ENCODE measurements at regions not wholly inside any gene's neighbourhood (a gene's known extent, or its start where the extent isn't known, plus 50 kb on each side); places are given as distances from the start of the nearest gene placed in this dataset.
"Not testable (repeated sequence)": the region's sequence is repeated elsewhere in the genome, so short reads cannot be mapped to it uniquely, and the experiment has no call there.

DNA sequence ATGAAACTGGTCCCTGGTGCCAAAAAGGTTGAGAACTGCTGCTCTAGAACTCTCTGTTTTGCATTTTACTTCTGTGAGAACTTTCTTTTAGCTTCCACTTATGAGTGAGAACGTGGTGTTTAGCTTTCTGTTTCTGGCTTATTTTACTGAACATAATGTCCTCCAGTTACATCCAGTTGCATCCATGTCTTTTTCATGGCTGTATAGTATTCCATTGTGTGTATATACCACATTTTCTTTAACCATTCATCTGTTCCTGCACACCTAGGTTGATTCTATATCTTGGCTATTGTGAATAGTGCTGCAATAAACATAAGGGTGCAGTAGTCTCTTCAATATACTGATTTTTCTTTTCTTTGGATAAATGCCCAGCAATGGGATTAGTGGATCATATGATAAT is 165.7 kb downstream of the NPR3 start:
- 39 to 46% (median 39%) methylated on average over 1 of the region's 1 CpG for WGBS, 3 donors
- TF ChIP-seq, protein P1, sequence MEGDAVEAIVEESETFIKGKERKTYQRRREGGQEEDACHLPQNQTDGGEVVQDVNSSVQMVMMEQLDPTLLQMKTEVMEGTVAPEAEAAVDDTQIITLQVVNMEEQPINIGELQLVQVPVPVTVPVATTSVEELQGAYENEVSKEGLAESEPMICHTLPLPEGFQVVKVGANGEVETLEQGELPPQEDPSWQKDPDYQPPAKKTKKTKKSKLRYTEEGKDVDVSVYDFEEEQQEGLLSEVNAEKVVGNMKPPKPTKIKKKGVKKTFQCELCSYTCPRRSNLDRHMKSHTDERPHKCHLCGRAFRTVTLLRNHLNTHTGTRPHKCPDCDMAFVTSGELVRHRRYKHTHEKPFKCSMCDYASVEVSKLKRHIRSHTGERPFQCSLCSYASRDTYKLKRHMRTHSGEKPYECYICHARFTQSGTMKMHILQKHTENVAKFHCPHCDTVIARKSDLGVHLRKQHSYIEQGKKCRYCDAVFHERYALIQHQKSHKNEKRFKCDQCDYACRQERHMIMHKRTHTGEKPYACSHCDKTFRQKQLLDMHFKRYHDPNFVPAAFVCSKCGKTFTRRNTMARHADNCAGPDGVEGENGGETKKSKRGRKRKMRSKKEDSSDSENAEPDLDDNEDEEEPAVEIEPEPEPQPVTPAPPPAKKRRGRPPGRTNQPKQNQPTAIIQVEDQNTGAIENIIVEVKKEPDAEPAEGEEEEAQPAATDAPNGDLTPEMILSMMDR (IDR thresholded peaks at IDR 0.05): no peak
- TF ChIP-seq POLR2A (IDR thresholded peaks at IDR 0.05) (no peak), EP300 (IDR thresholded peaks at IDR 0.05) (no peak)
- Histone ChIP-seq H3K4me1 (ENCODE audit: insufficient read depth) (no peaks in the 10 kb centered on the region), H3K36me3 (no peaks in the 10 kb centered on the region), H3K4me3 (no peak overlapping the region), H3K27me3 (no peaks in the 10 kb centered on the region), H3K27ac (no peak overlapping the region), H3K9me3 (peaks cover 0 to 3% of the 10 kb centered on the region in 2 donors)
- DNase-seq: no peak
- intact Hi-C loops (cut with DNase I): no loop called here

DNA sequence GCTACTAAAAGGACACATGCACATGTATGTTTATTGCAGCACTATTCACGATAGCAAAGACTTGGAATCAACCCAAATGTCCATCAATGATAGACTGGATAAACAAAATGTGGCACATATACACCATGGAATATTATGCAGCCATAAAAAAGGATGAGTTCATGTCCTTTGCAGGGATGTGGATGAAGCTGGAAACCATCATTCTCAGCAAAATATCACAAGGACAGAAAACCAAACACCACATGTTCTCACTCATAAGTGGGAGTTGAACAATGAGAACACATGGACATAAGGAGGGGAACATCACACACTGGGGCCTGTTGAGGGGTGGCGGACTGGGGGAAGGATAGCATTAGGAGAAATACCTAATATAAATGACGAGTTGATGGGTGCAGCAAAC is 168.2 kb downstream of the NPR3 start:
- not testable (repeated sequence) for H3K4me1 ChIP-seq (ENCODE audit: insufficient read depth)

DNA sequence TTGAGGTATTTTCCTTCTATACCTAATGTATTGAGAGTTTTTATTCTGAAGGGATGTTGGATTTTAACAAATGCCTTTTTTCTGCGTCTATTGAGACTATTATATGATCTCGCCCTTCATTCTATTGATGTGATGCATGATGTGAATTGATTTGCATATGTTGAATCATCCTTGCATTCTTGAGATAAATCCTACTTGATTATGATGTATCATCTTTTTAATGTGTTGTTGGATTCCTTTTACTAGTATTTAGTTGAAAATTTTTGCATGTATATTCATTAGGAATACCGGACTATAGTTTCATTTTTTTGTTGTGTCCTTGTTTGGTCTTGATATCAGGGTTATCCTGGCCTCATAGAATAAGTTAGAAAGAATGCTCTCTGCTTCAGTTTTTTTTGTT is 169.7 kb downstream of the NPR3 start:
- 43 to 60% (median 51%) methylated on average over 3 of the region's 3 CpGs for WGBS, 3 donors
- DNase-seq: no peak
- Histone ChIP-seq H3K27ac (no peak overlapping the region), H3K9me3 (no peaks in the 10 kb centered on the region), H3K4me1 (ENCODE audit: insufficient read depth) (no peaks in the 10 kb centered on the region), H3K36me3 (no peaks in the 10 kb centered on the region), H3K4me3 (no peak overlapping the region), H3K27me3 (no peaks in the 10 kb centered on the region)
- TF ChIP-seq EP300 (IDR thresholded peaks at IDR 0.05) (no peak), POLR2A (IDR thresholded peaks at IDR 0.05) (no peak)
- TF ChIP-seq, protein P1 (IDR thresholded peaks at IDR 0.05): no peak
- intact Hi-C loops (cut with DNase I): no loop called here

More for the DNA sequence above, 168.2 kb downstream of the NPR3 start:
- DNase-seq; intact Hi-C loops (cut with DNase I); H3K27ac ChIP-seq; H3K36me3 ChIP-seq; H3K9me3 ChIP-seq; H3K4me3 ChIP-seq; H3K27me3 ChIP-seq: not testable (repeated sequence)
- WGBS, 3 donors: 82 to 87% (median 83%) methylated on average over 3 of the region's 3 CpGs

DNA sequence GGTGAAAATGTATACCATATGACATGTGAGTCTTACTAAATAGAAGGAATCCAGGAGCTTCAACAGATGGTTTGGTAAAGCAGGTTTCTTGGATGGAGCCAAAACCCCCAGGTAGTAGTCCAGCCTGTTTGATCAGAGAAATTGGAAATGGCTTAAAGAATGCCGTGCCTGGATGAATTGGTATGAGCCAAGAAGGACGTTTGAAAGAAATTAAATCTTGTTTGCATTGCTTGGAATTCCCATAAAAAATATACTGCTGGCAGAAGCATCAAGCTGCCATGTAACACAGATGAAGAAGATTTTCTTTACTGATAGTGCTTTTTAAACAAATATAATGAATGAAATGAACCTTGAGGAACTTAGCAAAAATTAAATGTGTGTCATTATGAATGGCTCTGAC is 176.3 kb downstream of the NPR3 start:
- intact Hi-C loops (cut with DNase I): no loop called here
- TF ChIP-seq, protein P1 (IDR thresholded peaks at IDR 0.05): no peak
- TF ChIP-seq POLR2A (IDR thresholded peaks at IDR 0.05) (no peak), EP300 (IDR thresholded peaks at IDR 0.05) (no peak)

DNA sequence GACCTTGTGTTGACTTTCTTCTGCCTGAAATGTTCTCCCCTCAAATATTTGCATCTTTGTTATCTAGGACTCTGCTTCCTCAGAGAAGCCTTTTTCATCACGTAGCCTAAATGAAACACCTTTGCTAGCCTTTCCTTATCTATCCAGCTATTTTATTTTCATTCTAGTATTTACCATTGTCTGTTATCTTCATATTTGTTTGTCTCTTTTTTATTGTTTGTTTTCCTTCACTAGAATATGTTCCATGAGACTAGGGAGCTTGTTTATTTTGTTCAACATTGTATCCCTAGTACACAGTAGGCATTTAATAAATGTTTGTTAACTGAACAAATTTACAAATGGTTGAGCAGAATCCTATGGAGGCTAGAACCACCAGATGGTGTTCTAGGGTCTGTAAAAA is 178.0 kb downstream of the NPR3 start:
- no peak for TF ChIP-seq EP300 (IDR thresholded peaks at IDR 0.05)
- TF ChIP-seq POLR2A (IDR thresholded peaks at IDR 0.05): no peak
- TF ChIP-seq, protein P1 (IDR thresholded peaks at IDR 0.05): no peak
- WGBS, 3 donors: 0 to 37% (median 32%) methylated on average over 1 of the region's 1 CpG
- H3K27ac ChIP-seq: no peak overlapping the region
- H3K4me1 ChIP-seq (ENCODE audit: insufficient read depth): no peaks in the 10 kb centered on the region
- DNase-seq: no peak
- no peak overlapping the region for H3K4me3 ChIP-seq
- H3K36me3 ChIP-seq: no peaks in the 10 kb centered on the region
- H3K9me3 ChIP-seq: no peaks in the 10 kb centered on the region
- no peaks in the 10 kb centered on the region for H3K27me3 ChIP-seq
- intact Hi-C loops (cut with DNase I): no loop called here

More for the DNA sequence above, 176.3 kb downstream of the NPR3 start:
- Histone ChIP-seq H3K9me3 (no peaks in the 10 kb centered on the region), H3K27ac (no peak overlapping the region), H3K4me1 (ENCODE audit: insufficient read depth) (no peaks in the 10 kb centered on the region), H3K4me3 (no peak overlapping the region), H3K36me3 (no peaks in the 10 kb centered on the region), H3K27me3 (no peaks in the 10 kb centered on the region)
- DNase-seq: no peak
- 53 to 60% (median 56%) methylated on average over 2 of the region's 2 CpGs for WGBS, 3 donors

Data from ovary (tissue), 7 donors.